HS-5 (cell line): ENCODE measurements at regions not wholly inside any gene's neighbourhood (a gene's known extent, or its start where the extent isn't known, plus 50 kb on each side); places are given as distances from the start of the nearest gene placed in this dataset.

Source experiments
- DNase-seq: peaks from one replicate; pipeline ENCODE4 v3.0.0-alpha.2; 2012; ENCODE audit warnings: low read depth

GRCh38 chr4:17173300-17173699, 274.9 kb upstream of the LDB2 start:
- no peak for DNase-seq

DNA sequence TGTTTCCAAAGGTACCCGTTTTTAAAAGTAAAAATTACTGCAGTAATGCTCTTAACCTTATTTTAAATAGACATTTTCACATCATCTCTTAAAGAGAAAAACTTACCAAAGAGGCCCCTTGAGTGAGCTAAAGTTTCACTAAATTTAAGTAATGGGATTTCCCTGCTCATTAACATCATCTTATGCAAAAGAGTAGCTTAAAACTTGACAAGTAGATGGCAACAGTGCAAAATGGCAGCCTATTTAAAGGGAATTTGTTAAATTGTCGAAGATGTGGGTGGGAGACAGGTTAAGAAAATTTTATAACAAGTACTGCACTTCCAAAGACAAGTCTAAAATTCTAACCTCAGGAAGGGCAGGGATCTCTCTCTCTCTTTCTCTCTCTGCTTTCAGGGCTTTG, 271.7 kb upstream of the LDB2 start:
- DNase-seq, result no peak

GRCh38 chr4:17169699-17170098, 271.3 kb upstream of the LDB2 start:
- DNase-seq, result no peak

DNA sequence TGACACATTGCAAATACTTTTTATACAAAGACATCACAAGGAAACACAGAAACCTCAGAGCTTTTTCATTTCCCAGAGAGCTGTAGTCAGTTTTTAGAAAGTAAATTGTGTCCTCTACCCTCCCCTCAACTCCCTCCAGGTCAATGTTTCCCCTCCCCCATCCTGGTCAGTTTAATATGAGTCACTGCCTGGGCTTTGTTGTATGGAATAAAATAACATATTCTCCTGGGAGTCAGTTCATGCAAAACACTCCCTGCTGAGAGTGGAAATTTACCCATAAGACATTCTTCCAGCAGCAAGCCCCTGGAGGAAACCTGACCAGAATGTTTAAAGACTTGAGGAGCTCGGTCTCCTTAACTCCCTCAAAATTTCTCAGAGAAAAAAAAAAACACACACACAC, 270.1 kb upstream of the LDB2 start:
- peak; percentile 4 for DNase-seq

DNA sequence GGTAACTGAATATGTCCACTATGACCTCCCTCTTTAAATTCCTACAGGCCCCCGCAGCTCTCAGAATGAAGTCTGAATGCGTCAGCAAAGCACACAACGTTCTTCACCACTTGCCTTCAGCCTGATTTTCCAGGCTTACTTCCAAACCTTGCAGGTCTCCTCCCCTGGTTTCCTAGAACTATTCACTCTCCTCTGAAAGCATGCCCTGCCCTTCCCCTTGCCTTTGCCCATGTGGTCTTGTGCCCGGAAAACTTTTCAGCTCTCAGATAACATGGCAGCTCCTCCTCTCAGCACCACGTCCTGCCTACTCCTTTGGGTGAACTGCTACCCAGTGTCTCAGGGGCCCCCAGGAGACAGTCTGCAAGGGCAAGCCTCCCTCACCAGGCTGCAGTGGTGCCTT, 268.5 kb upstream of the LDB2 start:
- DNase-seq, result no peak

- no peak for DNase-seq
These were observed 266.8 kb upstream of the LDB2 start for GRCh38 chr4:17165286-17165685.

DNA sequence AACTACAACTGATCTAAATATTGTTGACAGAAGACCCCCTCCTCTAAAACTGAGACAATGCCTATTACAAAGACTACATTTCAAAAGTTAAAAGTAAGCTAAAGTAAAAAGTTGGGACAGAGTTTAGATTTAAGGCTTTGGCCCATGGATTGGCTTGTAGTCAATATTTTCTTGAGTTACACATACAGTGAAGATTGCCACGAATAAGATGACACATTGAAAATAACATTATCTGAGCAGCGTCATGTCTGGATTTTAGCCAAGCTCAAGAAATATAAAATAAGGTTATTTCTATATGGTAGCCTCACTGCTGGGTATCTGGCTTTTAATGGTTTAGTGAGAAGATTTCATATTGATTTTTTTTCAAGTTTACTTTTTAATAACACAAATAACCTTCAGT, 266.2 kb upstream of the LDB2 start:
- no peak for DNase-seq

GRCh38 chr4:17163156-17163771, 264.8 kb upstream of the LDB2 start:
- no peak for DNase-seq

- no peak for DNase-seq
These were observed 258.9 kb upstream of the LDB2 start for GRCh38 chr4:17157304-17157703.

GRCh38 chr4:17155486-17155885, 257.0 kb upstream of the LDB2 start:
- no peak for DNase-seq

GRCh38 chr4:17153572-17153971, 255.1 kb upstream of the LDB2 start:
- no peak for DNase-seq

DNA sequence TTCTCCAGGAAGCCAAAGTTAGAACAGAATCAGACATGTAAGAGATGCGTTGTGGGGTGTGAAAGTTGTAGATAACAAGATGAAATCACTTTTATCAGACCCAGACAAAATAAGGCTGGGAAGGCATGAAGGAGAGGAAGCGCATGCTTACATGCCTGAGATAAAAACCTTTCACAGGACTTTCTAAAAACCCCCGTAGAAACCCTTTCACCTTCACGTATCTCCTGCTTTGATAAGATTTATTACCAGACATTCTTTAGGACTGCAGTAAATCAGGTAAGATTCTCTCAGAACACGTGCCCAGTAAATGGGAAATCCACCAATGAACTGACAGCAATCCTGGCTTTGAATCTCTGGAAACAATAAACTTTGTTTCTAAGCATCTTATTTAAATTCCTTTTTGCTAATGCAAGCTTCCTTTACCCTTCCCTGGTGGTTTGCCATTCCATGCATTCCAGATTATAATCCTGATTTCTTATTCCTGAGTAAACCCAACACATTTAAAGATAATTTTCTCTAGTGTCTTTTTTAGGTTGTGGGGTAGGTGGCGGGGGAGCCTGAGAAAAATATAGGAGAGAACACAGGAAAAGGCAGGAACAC, 254.6 kb upstream of the LDB2 start:
- no peak for DNase-seq

- peak; percentile 94 for DNase-seq
These were observed 243.8 kb upstream of the LDB2 start for GRCh38 chr4:17142232-17142711.

DNA sequence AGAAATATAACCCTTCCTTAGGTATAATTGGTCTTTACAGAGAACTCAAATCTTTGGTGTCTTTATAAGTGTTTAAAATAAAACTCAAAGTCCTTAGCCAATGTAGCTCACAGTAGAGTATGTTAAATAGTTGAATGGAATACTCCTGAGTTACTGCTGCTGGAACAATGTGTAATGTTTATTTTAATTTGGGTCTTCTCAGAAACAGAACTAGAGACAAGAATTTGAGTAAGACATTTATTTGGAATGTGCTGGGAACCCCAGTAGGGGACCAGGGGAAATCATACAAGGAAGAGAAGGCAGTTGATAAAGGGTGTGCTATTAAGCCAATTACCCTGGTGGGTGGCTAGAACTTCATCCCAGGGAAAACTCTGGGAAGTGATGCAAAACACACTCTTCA, 240.4 kb upstream of the LDB2 start:
- DNase-seq, result no peak

DNA sequence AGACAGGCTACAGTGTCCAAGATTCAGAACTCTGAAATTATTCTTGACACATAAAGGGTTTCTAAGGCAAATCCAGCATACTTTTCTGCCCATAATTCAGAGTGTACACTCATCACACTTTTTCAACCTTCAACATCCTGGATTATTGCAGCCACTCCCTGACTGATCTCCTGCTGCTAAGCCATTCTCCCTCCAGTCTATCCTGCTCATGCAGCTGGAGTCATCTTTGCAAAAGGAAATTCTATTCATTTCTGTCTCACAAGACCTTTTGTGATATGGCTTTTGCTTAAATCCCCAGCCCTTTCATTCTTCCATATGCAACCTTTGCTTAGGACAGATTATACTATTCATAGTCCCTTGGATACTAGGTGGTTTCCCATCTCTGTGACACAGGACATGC, 236.1 kb upstream of the LDB2 start:
- DNase-seq, result no peak

DNA sequence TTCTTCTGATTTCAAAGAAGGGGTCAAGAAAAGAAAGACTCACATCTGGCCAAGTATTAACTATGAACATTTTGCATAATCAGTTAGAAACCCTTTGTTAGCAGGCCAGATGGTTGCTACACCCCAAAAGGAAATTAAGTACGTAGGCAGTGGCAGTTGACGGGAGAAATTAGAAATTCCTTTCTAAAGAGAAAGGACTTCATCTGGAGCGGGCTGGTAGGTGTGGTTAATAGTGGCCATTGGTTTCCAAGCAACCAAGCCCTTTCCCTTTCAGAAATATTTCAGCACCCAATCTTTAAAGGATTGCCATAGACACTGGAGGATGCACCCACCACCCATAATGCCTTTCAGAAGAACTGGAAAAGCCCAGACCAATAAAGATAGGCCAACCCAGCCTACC, 235.7 kb upstream of the LDB2 start:
- no peak for DNase-seq

DNA sequence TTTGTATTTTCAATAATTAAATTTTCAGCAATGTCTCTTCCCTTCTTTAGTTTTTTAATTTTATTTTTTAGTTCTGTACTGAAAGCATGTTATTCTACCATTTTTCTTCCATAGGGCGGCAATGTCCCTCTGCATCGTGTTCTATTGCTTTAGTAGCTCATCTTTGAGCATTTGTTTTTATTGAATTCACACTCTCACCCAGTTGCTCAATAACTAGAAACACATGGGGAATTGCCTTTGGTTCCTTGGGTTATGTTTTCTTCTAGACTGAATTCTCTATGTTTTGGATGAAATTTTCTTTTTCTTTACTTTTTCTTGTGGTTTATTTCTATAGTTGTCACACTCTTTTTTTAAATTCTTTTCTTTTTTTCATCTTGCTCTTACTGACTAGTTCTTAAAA, 233.8 kb upstream of the LDB2 start:
- DNase-seq, result no peak

DNA sequence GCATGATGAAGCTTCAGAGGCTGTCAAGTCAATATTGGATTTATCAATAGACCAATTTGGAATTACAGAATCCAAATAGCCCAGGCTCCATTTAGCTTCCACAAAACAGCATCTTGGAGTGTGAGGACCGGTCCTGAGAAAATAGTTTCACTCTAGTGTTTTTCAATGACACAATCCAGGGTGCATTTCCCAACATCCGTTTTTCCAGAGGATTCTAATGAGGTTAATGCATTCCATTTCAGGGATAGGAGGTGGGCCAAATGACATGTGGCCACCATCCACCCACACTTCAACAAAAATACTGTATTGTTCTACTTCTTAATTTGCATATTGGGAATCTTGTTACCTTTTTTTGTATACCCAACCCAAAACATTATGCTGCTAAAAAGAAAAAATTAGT, 229.8 kb upstream of the LDB2 start:
- DNase-seq, result peak; percentile 24

GRCh38 chr4:17126321-17126966, 228.0 kb upstream of the LDB2 start:
- DNase-seq, result no peak

DNA sequence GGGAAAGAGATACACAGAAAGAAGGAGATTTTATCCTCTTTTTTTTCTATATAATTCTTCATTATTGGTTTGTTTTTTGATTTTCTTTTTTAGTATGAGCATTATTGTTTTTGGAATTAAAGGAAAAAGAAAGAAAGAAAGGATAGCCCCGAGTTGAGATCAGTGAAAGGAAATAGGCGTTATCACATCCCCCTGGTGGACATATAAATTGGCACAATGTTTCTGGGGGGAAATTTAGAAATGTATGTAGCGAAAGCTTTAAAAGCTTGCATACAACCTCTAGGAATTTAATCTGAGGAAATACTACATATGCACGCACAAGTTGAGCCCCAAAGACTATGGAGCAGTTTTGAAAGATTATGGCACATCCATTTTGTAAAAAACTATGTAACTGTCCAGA, 226.3 kb upstream of the LDB2 start:
- DNase-seq, result no peak

DNA sequence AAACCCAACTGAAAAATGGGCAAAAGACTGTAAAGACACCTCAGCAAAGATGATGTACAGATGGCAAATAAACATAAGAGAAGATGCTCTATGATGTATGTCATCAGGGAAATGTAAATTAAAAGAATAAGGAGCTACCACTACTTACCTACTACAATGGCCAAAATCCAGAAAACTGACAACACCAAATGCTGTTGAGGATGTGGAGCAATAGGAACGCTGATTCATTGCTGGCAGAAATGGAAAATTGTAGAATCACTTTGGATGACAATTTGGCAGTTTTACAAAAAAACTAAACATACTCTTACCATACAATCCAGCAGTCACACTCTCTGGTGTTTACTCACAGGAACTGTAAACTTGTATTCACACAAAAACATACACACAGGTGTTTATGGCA, 222.3 kb upstream of the LDB2 start:
- no peak for DNase-seq

GRCh38 chr4:17117746-17118145, 219.3 kb upstream of the LDB2 start:
- no peak for DNase-seq

GRCh38 chr4:17115583-17115982, 217.1 kb upstream of the LDB2 start:
- DNase-seq, result no peak

- DNase-seq, result no peak
These were observed 213.8 kb upstream of the LDB2 start for GRCh38 chr4:17112292-17112659.
